ENCODE measurements at regions not wholly inside any gene's neighbourhood (a gene's known extent, or its start where the extent isn't known, plus 50 kb on each side); places are given as distances from the start of the nearest gene placed in this dataset.

DNA sequence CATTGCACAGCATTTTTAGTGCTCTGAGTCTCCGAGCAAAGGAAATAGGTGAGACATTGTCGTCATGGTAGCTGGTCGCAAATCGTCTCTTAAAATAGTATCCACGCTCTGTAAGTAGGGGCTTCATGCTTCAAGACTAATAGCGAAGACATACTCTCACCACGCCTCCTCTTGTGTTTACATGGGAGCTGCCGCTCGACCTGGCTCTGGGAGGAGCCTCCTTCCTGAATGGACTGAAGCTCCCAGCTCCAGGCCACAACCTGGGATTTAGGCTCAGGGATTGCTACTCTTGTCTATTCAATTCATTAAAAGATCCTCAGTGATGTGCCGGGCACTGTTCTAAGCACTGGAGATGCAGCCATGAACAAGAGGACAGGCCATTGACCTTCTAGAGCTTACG is 196.1 kb upstream of the GALNT17 start:
- DNase-seq (ENCODE audit: extremely low read depth, low read depth) = no peak
- TF ChIP-seq, protein P1, sequence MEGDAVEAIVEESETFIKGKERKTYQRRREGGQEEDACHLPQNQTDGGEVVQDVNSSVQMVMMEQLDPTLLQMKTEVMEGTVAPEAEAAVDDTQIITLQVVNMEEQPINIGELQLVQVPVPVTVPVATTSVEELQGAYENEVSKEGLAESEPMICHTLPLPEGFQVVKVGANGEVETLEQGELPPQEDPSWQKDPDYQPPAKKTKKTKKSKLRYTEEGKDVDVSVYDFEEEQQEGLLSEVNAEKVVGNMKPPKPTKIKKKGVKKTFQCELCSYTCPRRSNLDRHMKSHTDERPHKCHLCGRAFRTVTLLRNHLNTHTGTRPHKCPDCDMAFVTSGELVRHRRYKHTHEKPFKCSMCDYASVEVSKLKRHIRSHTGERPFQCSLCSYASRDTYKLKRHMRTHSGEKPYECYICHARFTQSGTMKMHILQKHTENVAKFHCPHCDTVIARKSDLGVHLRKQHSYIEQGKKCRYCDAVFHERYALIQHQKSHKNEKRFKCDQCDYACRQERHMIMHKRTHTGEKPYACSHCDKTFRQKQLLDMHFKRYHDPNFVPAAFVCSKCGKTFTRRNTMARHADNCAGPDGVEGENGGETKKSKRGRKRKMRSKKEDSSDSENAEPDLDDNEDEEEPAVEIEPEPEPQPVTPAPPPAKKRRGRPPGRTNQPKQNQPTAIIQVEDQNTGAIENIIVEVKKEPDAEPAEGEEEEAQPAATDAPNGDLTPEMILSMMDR (IDR thresholded peaks at IDR 0.05; ENCODE audit: low read depth, low read length) = no peak

DNA sequence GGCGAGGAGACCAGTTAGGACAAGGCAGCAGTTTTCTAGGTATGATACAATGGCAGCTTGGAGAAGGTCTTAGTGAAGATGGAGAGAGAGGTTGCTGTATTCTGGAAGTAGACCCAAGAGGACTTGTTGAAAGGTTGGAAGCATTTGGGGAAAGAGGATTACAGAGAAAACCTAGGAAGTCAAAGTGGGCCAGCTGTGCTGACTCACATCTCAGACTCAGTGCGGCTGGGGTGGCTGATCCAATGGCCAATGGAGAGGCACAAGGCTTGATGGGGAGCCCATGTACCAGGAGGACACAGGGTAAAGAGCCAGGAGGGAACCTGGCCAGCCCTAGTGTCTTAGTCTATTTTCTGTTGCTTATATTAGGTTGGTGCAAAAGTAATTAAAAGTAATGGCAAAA is 194.5 kb upstream of the GALNT17 start:
- DNase-seq (ENCODE audit: extremely low read depth, low read depth) = no peak
- TF ChIP-seq, protein P1 (IDR thresholded peaks at IDR 0.05; ENCODE audit: low read depth, low read length) = no peak

DNA sequence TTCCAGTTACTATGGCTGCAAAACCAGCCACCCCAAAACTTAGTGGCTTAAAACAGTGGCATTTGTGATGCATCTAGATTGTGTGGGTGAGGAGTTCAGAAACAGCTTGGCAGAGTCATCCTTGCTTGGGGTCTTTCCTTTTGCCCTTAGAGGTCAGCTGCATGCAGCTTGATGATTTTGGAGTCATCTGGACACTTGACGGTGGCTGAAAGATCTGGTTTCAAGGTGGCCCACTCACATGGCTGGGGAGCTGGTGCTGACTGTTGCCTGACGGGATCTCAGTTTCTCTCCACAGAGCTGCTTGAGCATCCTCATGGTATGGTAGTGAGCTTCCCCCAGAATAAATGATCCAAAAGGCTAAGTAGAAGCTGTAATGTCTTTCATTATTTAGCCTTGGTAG is 191.3 kb upstream of the GALNT17 start:
- TF ChIP-seq, protein P1 (IDR thresholded peaks at IDR 0.05; ENCODE audit: low read depth, low read length) = no peak
- no peak for DNase-seq (ENCODE audit: extremely low read depth, low read depth)

DNA sequence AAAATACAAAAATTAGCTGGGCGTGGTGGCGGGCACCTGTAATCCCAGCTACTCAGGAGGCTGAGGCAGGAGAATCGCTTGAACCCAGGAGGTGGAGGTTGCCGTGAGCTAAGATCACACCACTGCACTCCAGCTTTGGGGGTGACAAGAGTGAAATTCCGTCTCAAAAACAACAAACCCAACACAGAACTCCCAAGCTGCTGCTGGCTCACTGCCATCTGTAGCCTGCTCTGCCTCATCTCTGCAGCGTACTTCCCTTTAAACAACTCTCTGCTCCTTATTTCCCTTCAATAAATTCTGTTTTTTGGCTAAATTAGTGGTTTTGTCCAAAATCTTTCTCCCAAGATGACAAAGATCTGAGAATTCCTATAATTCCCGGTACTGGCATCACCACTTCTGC is 189.2 kb upstream of the GALNT17 start:
- no peak for DNase-seq (ENCODE audit: extremely low read depth, low read depth)
- TF ChIP-seq, protein P1 (IDR thresholded peaks at IDR 0.05; ENCODE audit: low read depth, low read length) = no peak

DNA sequence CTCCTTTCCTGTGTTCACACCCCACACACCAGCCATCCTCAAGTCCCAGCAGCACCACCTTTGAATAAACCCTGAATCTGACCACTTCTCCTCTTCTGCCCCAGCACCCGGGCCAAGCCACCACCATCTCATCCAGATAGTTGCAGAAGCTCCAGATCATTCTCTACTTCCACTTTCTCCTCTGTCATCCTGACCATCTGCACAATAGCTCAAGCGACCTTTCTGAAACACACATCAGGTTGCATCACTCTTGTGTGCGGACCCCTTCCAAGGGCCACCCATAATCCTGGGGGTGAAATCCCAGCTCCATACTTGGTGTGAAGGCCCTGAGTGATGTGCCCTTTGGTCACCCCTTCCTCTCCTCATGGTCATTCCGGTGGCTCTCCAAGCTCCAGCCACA is 187.4 kb upstream of the GALNT17 start:
- no peak for DNase-seq (ENCODE audit: extremely low read depth, low read depth)
- TF ChIP-seq, protein P1 (IDR thresholded peaks at IDR 0.05; ENCODE audit: low read depth, low read length) = no peak

DNA sequence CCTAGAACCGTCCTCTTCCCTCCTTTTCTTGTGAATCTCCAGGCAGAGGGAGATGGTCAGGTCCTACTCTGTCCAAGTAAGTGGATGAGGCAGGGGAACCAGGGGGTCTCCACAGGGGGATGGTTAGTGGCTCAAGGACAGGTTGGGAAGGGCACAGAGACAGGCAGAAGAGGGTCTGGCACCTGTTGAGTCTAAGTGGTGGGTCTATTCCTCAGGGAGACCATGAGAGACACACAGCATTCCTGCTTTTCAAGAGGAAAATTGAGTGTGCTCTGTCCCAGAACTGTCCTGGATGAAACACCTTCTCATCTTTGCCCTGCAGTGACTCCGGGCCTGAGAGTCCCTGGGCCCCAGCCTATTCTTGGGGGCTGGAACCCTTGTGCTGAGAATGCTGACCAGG is 184.8 kb upstream of the GALNT17 start:
- no peak for DNase-seq (ENCODE audit: extremely low read depth, low read depth)
- TF ChIP-seq, protein P1 (IDR thresholded peaks at IDR 0.05; ENCODE audit: low read depth, low read length) = no peak

DNA sequence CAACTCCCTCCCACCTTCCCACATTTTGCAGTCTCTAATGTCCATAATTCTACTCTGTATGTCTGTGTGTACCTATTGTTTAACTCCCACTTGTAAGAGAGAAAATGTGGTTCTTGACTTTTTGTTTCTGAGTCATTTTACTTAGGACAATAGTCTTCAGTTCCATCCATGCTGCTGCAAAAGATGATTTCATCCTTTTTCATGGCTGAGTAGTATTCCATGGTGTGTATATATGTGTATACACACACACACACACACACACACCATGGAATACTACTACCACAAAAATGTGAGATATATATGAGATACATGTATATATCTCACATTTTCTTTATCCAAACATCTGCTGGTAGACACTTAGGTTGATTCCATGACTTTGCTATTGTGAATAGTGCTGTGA is 182.1 kb upstream of the GALNT17 start:
- TF ChIP-seq, protein P1 (IDR thresholded peaks at IDR 0.05; ENCODE audit: low read depth, low read length) = no peak
- no peak for DNase-seq (ENCODE audit: extremely low read depth, low read depth)
